ENCODE measurements at regions not wholly inside any gene's neighbourhood (a gene's known extent, or its start where the extent isn't known, plus 50 kb on each side); places are given as distances from the start of the nearest gene placed in this dataset.

DNA sequence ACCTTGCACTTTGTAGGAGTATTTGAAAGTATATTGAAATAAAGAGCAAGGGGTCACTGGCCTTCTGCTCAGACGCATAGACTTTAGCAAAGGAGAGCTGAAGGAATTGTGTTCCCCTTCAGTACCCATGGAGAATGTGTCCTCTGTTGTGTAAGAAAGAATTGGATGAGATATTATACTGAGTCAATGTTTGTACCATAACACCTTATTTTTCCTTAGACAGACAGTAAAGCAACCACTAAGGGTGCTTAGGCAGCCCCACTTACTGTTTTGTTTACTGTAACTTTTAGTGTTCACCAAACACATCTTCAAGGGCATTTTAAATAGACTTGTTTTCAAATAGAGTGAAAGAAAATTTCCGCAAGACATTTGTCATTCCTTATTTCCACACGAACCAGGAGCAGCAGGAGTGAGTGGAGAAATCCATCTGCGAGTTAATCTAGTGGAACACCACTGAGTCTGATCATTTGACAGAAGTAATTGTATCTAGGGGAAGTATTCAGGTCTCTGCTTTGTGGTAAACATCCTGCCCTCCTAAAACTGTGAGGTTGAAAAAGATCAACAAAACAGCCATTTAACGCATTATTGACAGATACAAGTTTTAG lies 89.5 kb downstream of the SLIT2 start:
- H3K27ac ChIP-seq (ENCODE audit: low read length), result no peak overlapping the region
- H3K36me3 ChIP-seq (ENCODE audit: insufficient read depth, low read length), result no peaks in the 10 kb centered on the region
- no peaks in the 10 kb centered on the region for H3K4me1 ChIP-seq (ENCODE audit: insufficient read depth, low read length)
- H4K20me1 ChIP-seq (ENCODE audit: insufficient read depth, low read length), result no peaks in the 10 kb centered on the region
- ATAC-seq (ENCODE audit: insufficient read depth, low read depth), result no peak
- TF ChIP-seq CTCF (IDR thresholded peaks at IDR 0.05; ENCODE audit: borderline replicate concordance, extremely low read depth, low read length, poor library complexity, severe bottlenecking), result no peak
- TF ChIP-seq EZH2 (IDR thresholded peaks at IDR 0.05; ENCODE audit: borderline replicate concordance, low read depth, low read length, severe bottlenecking), result no peak
- no peak overlapping the region for H2AFZ ChIP-seq (ENCODE audit: low read depth, low read length)
- no peaks in the 10 kb centered on the region for H3K9me3 ChIP-seq (ENCODE audit: insufficient read depth, low read length, severe bottlenecking)
- H3K9ac ChIP-seq (ENCODE audit: low read depth, low read length), result no peak overlapping the region
- no peaks in the 10 kb centered on the region for H3K79me2 ChIP-seq (ENCODE audit: insufficient read depth, low read length)
- DNase-seq, result no peak
- no peak overlapping the region for H3K4me3 ChIP-seq (ENCODE audit: low read depth in 1 of 2, low read length in 2 of 2)
- no peak overlapping the region for H3K4me2 ChIP-seq (ENCODE audit: insufficient read depth, low read length)
- no peaks in the 10 kb centered on the region for H3K27me3 ChIP-seq (ENCODE audit: insufficient read depth, low read length, poor library complexity)

DNA sequence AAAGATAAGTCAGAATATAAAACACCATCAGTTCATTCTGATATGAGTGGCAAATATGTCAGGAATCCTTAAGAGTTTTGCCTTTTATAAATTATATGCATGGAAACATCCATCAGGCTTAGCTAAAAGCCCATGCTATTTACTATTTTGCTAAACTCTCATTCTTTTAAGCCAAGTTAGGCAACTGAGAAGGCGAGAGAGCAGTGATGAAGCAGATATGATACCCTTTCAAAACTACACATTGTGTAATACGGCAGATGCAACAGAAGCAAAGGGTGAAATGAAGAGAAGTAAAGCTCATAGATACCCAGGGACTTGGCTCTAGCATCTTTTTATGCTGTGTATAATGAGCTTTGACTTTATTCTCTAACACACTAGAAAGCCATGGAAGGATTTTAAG lies 95.8 kb downstream of the SLIT2 start:
- no peaks in the 10 kb centered on the region for H4K20me1 ChIP-seq (ENCODE audit: insufficient read depth, low read length)
- H2AFZ ChIP-seq (ENCODE audit: low read depth, low read length), result no peak overlapping the region
- H3K27ac ChIP-seq (ENCODE audit: low read length), result no peak overlapping the region
- H3K4me1 ChIP-seq (ENCODE audit: insufficient read depth, low read length), result no peaks in the 10 kb centered on the region
- H3K27me3 ChIP-seq (ENCODE audit: insufficient read depth, low read length, poor library complexity), result no peaks in the 10 kb centered on the region
- ATAC-seq (ENCODE audit: insufficient read depth, low read depth), result no peak
- DNase-seq, result no peak
- no peak overlapping the region for H3K4me3 ChIP-seq (ENCODE audit: low read depth in 1 of 2, low read length in 2 of 2)
- H3K9ac ChIP-seq (ENCODE audit: low read depth, low read length), result no peak overlapping the region
- no peaks in the 10 kb centered on the region for H3K9me3 ChIP-seq (ENCODE audit: insufficient read depth, low read length, severe bottlenecking)
- H3K36me3 ChIP-seq (ENCODE audit: insufficient read depth, low read length), result no peaks in the 10 kb centered on the region
- TF ChIP-seq EZH2 (IDR thresholded peaks at IDR 0.05; ENCODE audit: borderline replicate concordance, low read depth, low read length, severe bottlenecking) (no peak), CTCF (IDR thresholded peaks at IDR 0.05; ENCODE audit: borderline replicate concordance, extremely low read depth, low read length, poor library complexity, severe bottlenecking) (no peak)
- H3K79me2 ChIP-seq (ENCODE audit: insufficient read depth, low read length), result no peaks in the 10 kb centered on the region
- no peak overlapping the region for H3K4me2 ChIP-seq (ENCODE audit: insufficient read depth, low read length)

GRCh38 chr4:20348411-20348810 lies 96.7 kb downstream of the SLIT2 start:
- Histone ChIP-seq H3K27ac (ENCODE audit: low read length) (no peak overlapping the region), H3K79me2 (ENCODE audit: insufficient read depth, low read length) (no peaks in the 10 kb centered on the region), H3K4me3 (ENCODE audit: low read depth in 1 of 2, low read length in 2 of 2) (no peak overlapping the region), H2AFZ (ENCODE audit: low read depth, low read length) (no peak overlapping the region), H3K4me1 (ENCODE audit: insufficient read depth, low read length) (no peaks in the 10 kb centered on the region), H4K20me1 (ENCODE audit: insufficient read depth, low read length) (no peaks in the 10 kb centered on the region), H3K27me3 (ENCODE audit: insufficient read depth, low read length, poor library complexity) (no peaks in the 10 kb centered on the region), H3K4me2 (ENCODE audit: insufficient read depth, low read length) (no peak overlapping the region), H3K9me3 (ENCODE audit: insufficient read depth, low read length, severe bottlenecking) (no peaks in the 10 kb centered on the region), H3K9ac (ENCODE audit: low read depth, low read length) (no peak overlapping the region), H3K36me3 (ENCODE audit: insufficient read depth, low read length) (no peaks in the 10 kb centered on the region)
- ATAC-seq (ENCODE audit: insufficient read depth, low read depth) (no peak), DNase-seq (no peak)
- no peak for TF ChIP-seq CTCF (IDR thresholded peaks at IDR 0.05; ENCODE audit: borderline replicate concordance, extremely low read depth, low read length, poor library complexity, severe bottlenecking)
- no peak for TF ChIP-seq EZH2 (IDR thresholded peaks at IDR 0.05; ENCODE audit: borderline replicate concordance, low read depth, low read length, severe bottlenecking)

All from DND-41 (cell line).